Mesothelial cell of epicardium (in vitro differentiated cells): ENCODE measurements at regions not wholly inside any gene's neighbourhood (a gene's known extent, or its start where the extent isn't known, plus 50 kb on each side); places are given as distances from the start of the nearest gene placed in this dataset.

Experiments
- DNase-seq, 2 experiments: peaks; one replicate each; pipeline ENCODE4 v3.0.0; 2021; ENCODE audit warnings: low spot score in 2 of 2; ENCODE audit not compliant: unreplicated experiment in 2 of 2
- H3K27ac Mint-ChIP-seq: 2 replicates; pipeline ENCODE4 v1.8.0; 2021; ENCODE audit warnings: mixed read lengths
- H3K27me3 Mint-ChIP-seq: 2 replicates; pipeline ENCODE4 v1.8.0; 2021; ENCODE audit warnings: low read depth, mixed read lengths
- H3K36me3 Mint-ChIP-seq: 2 replicates; pipeline ENCODE4 v1.8.0; 2021; ENCODE audit warnings: mixed read lengths
- H3K4me1 Mint-ChIP-seq: 2 replicates; pipeline ENCODE4 v1.8.0; 2021; ENCODE audit warnings: mixed read lengths
- H3K4me3 Mint-ChIP-seq: 2 replicates; pipeline ENCODE4 v1.8.0; 2021; ENCODE audit warnings: mild to moderate bottlenecking, moderate library complexity, mixed read lengths
- H3K9me3 Mint-ChIP-seq: 2 replicates; pipeline ENCODE4 v1.8.0; 2021; ENCODE audit warnings: mixed read lengths
- TF ChIP-seq, protein P1 (sequence below): fragments of 200-600 bp; sonication (generic); IDR thresholded peaks from one replicate; pipeline ENCODE4 v1.5.0; 2021; ENCODE audit warnings: antibody characterized with exemption; ENCODE audit not compliant: unreplicated experiment

DNA sequence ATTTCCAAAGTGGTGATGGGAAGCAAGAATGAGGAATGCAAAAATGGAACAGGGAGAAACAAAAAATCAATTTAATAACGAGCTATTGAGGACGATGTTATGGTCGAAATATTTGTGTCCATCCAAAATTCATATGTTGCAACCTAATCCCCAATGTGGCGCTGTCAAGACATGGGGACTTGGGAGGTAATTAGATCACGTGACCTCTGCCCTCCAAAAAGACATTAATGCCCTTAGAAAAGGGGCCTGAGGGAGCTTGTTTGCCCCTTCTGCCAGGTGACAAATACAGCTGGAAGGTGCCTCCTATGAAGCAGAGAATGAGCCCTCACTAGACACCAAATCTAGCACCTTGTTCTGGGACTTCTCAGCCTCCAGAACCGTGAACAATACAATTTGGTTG, 315.2 kb upstream of the CDH9 start:
- Mint-ChIP-seq H3K27me3 (no peaks in the 10 kb centered on the region), H3K9me3 (peaks cover 18% of the 10 kb centered on the region), H3K36me3 (no peaks in the 10 kb centered on the region), H3K27ac (no peak overlapping the region), H3K4me3 (no peak overlapping the region), H3K4me1 (no peaks in the 10 kb centered on the region)
- DNase-seq: no peak
- TF ChIP-seq, protein P1, sequence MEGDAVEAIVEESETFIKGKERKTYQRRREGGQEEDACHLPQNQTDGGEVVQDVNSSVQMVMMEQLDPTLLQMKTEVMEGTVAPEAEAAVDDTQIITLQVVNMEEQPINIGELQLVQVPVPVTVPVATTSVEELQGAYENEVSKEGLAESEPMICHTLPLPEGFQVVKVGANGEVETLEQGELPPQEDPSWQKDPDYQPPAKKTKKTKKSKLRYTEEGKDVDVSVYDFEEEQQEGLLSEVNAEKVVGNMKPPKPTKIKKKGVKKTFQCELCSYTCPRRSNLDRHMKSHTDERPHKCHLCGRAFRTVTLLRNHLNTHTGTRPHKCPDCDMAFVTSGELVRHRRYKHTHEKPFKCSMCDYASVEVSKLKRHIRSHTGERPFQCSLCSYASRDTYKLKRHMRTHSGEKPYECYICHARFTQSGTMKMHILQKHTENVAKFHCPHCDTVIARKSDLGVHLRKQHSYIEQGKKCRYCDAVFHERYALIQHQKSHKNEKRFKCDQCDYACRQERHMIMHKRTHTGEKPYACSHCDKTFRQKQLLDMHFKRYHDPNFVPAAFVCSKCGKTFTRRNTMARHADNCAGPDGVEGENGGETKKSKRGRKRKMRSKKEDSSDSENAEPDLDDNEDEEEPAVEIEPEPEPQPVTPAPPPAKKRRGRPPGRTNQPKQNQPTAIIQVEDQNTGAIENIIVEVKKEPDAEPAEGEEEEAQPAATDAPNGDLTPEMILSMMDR: no peak

DNA sequence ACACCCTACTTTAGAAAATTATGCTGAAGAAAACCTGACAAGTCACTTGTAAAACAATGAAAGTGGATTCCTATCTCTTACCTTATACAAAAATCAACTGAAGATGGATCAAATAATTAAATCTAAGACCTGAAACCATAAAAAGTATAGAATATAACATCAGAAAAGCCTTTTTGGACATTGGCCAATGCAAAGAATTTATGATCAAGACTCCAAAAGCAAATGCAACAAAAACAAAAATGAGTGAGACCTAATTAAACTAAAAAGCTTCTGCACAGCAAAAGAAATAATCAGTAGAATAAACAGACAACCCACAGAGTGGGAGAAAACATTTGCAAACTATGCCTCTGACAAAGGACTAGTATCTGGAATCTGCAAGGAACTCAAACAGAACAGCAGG, 303.0 kb upstream of the CDH9 start:
- DNase-seq: no peak
- H3K4me1 Mint-ChIP-seq: peaks cover 9% of the 10 kb centered on the region
- no peaks in the 10 kb centered on the region for H3K27me3 Mint-ChIP-seq
- peak overlapping the region; percentile 20 for H3K27ac Mint-ChIP-seq
- TF ChIP-seq, protein P1: no peak
- no peak overlapping the region for H3K4me3 Mint-ChIP-seq
- peaks cover 16% of the 10 kb centered on the region for H3K36me3 Mint-ChIP-seq
- peaks cover 32% of the 10 kb centered on the region for H3K9me3 Mint-ChIP-seq

DNA sequence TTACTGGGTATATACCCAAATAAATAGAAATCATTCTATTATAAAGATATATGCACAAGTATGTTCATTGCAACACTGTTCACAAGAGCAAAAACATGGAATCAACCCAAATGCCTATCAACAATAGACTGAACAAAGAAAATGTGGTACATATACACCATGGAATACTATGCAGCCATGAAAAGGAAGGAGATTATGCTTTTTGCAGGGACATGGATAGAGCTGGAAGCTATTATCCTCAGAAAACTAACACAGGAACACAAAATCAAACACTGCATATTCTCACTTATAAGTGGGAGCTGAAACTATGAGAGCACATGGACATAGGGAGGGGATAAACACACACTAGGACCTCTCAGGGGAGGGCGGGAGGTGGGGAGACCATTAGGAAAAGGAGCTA, 298.4 kb upstream of the CDH9 start:
- Mint-ChIP-seq H3K4me3 (no peak overlapping the region), H3K27ac (no peak overlapping the region), H3K27me3 (no peaks in the 10 kb centered on the region), H3K4me1 (peaks cover 9% of the 10 kb centered on the region), H3K36me3 (peaks cover 16% of the 10 kb centered on the region), H3K9me3 (peaks cover 32% of the 10 kb centered on the region)
- DNase-seq: no peak
- TF ChIP-seq, protein P1: no peak

DNA sequence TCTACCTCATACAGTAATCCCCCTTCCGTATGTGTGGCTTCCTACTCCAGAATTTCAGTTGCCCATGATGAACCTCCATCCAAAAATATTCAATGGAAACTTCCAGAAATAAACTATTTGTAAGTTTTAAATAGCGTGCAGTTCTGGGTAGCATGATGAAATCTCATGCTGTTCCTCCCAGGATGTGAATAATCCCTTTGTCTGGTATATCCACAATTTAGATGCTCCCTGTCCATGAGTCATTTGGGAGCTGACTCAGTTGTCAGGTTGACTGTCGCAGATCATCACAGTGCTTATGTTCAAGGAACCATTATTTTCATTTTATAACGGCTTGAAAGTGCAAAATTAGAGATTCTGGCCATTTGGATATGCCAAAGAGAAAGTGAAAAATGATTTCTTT, 290.1 kb upstream of the CDH9 start:
- no peak overlapping the region for H3K27ac Mint-ChIP-seq
- no peaks in the 10 kb centered on the region for H3K36me3 Mint-ChIP-seq
- DNase-seq: no peak
- H3K27me3 Mint-ChIP-seq: peaks cover 9% of the 10 kb centered on the region
- no peak overlapping the region for H3K4me3 Mint-ChIP-seq
- TF ChIP-seq, protein P1: no peak
- peaks cover 12% of the 10 kb centered on the region for H3K4me1 Mint-ChIP-seq
- peaks cover 11% of the 10 kb centered on the region for H3K9me3 Mint-ChIP-seq

DNA sequence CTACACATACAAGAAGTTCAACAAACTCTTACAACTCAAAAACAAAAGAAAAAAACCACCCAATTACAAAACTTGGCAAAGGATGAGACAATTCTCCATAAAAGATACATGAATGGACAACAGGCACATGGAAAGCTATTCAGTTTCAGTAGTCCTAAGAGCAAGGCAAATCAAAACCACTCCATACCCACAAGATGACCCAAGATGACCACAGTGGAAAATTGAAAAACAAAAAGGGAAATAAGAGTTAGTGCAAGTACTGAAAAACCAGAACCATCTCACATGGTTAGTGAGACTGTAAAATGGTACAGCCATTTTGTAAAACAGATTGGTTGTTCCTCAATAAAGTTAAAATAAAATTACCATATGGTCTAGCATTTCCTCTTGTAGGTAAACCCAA, 287.1 kb upstream of the CDH9 start:
- Mint-ChIP-seq H3K36me3 (no peaks in the 10 kb centered on the region), H3K9me3 (peaks cover 11% of the 10 kb centered on the region), H3K27ac (no peak overlapping the region), H3K4me1 (peaks cover 12% of the 10 kb centered on the region), H3K4me3 (no peak overlapping the region), H3K27me3 (peaks cover 11% of the 10 kb centered on the region)
- TF ChIP-seq, protein P1: no peak
- no peak for DNase-seq

DNA sequence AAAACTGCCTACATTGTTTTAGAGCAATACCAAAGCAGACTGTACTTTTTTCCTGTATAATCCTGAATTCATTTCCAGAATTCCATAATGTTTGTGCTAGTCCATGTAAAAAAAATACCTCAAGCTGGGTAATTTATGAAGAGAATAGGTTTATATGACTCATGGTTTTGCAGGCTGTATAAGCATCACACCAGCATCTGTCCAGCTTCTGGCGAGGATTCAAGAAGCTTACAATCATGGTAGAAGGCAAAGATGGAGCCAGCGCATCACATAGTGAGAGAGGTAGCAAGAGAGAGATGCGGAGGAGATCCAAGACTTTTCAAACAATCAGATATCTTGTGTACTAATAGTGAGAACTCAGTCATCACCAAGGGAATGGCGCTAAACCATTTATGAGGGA, 280.3 kb upstream of the CDH9 start:
- Mint-ChIP-seq H3K36me3 (no peaks in the 10 kb centered on the region), H3K4me1 (peaks cover 17% of the 10 kb centered on the region), H3K27me3 (peaks cover 2% of the 10 kb centered on the region), H3K4me3 (no peak overlapping the region), H3K9me3 (peaks cover 11% of the 10 kb centered on the region), H3K27ac (no peak overlapping the region)
- no peak for DNase-seq
- TF ChIP-seq, protein P1: no peak
